ENCODE measurements at regions not wholly inside any gene's neighbourhood (a gene's known extent, or its start where the extent isn't known, plus 50 kb on each side); places are given as distances from the start of the nearest gene placed in this dataset.

DNA sequence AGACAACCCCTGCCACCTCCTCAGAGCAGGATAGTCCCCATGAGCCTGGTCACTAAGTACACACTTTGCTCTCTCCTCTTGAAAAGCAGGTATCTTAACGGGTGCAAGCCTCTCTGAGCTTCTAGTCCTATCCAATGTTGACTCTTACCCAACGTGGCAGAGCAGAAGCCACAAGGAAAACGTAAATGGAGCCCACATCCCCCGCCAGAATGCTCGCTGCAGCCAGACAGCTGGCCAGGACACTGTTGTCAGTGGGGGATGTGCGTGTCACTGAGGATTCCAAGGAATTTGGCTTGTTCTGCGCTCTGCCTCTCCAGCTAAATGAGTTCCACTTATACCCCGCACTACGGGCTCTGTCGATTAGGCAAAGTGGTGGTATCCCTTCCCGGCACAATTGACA, 67.8 kb upstream of the IGF1R start:
- ChIA-PET POLR2A (no interaction called here), CTCF (no interaction called here)
- TF ChIP-seq, protein P1, sequence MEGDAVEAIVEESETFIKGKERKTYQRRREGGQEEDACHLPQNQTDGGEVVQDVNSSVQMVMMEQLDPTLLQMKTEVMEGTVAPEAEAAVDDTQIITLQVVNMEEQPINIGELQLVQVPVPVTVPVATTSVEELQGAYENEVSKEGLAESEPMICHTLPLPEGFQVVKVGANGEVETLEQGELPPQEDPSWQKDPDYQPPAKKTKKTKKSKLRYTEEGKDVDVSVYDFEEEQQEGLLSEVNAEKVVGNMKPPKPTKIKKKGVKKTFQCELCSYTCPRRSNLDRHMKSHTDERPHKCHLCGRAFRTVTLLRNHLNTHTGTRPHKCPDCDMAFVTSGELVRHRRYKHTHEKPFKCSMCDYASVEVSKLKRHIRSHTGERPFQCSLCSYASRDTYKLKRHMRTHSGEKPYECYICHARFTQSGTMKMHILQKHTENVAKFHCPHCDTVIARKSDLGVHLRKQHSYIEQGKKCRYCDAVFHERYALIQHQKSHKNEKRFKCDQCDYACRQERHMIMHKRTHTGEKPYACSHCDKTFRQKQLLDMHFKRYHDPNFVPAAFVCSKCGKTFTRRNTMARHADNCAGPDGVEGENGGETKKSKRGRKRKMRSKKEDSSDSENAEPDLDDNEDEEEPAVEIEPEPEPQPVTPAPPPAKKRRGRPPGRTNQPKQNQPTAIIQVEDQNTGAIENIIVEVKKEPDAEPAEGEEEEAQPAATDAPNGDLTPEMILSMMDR (IDR thresholded peaks at IDR 0.05; ENCODE audit: control extremely low read depth, extremely low read depth, low read depth, missing control alignments): no peak
- DNase-seq (ENCODE audit: extremely low spot score): no peak

GRCh38 chr15:98581715-98582114, 66.6 kb upstream of the IGF1R start:
- CTCF ChIA-PET: no interaction called here
- POLR2A ChIA-PET: interaction anchor here (0.6 kb wide), 1 partner anchor 37 kb away, joined by 3 read pairs; no protein-coding TSS in a partner anchor
- DNase-seq (ENCODE audit: extremely low spot score): no peak
- TF ChIP-seq, protein P1 (IDR thresholded peaks at IDR 0.05; ENCODE audit: control extremely low read depth, extremely low read depth, low read depth, missing control alignments): no peak

DNA sequence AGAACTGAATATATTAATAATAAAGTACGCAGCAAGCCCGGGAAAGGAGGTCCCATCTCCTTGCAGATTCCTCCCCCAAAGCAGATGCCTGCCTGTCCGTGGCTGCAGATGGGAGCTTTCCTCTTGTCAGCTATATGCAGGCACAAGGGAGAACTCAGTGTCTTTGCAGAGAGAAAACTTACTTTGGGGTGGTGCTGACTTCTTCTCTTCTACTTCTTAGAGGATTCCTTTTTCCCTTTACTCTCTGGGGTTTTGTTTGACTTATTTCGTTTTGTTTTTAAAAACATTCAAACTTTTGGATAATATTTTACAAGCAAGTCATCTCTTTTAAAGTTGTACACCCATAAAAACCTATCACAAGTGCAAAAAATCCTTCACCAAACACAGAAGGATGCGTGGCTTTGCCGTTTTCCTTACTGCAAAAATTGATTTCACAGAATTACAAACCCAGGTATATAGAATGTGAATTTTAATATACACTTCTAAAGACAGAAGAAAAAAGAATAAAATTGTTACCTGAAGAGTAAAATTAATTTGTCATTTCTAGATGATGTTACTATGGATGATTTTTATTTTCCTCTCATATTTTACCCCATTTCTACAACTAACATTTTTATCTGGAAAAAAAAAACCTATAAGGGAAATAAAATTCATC, 65.3 kb upstream of the IGF1R start:
- no peak for DNase-seq (ENCODE audit: extremely low spot score)
- POLR2A ChIA-PET: no interaction called here
- TF ChIP-seq, protein P1 (IDR thresholded peaks at IDR 0.05; ENCODE audit: control extremely low read depth, extremely low read depth, low read depth, missing control alignments): no peak
- CTCF ChIA-PET: no interaction called here

GRCh38 chr15:98583771-98584430, 64.4 kb upstream of the IGF1R start:
- TF ChIP-seq, protein P1 (IDR thresholded peaks at IDR 0.05; ENCODE audit: control extremely low read depth, extremely low read depth, low read depth, missing control alignments): no peak
- ChIA-PET CTCF (no interaction called here), POLR2A (no interaction called here)
- no peak for DNase-seq (ENCODE audit: extremely low spot score)

DNA sequence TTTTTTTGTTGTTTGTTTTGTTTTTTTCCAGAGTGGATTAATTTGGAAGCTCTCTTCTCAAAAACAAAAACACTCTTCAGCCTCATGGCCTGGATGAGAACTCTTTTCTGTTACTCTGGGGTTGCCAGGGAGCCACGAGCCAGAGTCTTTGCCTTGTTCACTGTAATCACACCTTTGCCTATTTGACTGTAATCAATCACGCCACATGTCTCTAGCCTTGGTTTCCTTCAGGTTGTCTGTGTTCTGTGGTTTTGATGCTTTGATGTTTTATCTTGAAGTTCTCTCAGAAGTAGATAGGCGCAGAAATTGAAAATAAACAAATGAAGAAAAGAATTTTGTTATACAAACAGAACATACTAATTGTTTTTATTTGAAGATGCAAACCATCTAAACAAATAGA, 62.3 kb upstream of the IGF1R start:
- DNase-seq (ENCODE audit: extremely low spot score): no peak
- TF ChIP-seq, protein P1 (IDR thresholded peaks at IDR 0.05; ENCODE audit: control extremely low read depth, extremely low read depth, low read depth, missing control alignments): no peak
- CTCF ChIA-PET: interaction anchor here (2.0 kb wide), 1 partner anchor 11 kb away, joined by 4 read pairs; no protein-coding TSS in a partner anchor
- POLR2A ChIA-PET: no interaction called here

- CTCF ChIA-PET: interaction anchor here (1.1 kb wide), 1 partner anchor 22 kb away, joined by 3 read pairs; no protein-coding TSS in a partner anchor
- DNase-seq (ENCODE audit: extremely low spot score): no peak
- POLR2A ChIA-PET: no interaction called here
- TF ChIP-seq, protein P1 (IDR thresholded peaks at IDR 0.05; ENCODE audit: control extremely low read depth, extremely low read depth, low read depth, missing control alignments): no peak
Measured at GRCh38 chr15:98592136-98592535, 56.2 kb upstream of the IGF1R start.

Data from GM10248 (cell line).